ENCODE measurements at regions not wholly inside any gene's neighbourhood (a gene's known extent, or its start where the extent isn't known, plus 50 kb on each side); places are given as distances from the start of the nearest gene placed in this dataset.

- TF ChIP-seq, protein P1, sequence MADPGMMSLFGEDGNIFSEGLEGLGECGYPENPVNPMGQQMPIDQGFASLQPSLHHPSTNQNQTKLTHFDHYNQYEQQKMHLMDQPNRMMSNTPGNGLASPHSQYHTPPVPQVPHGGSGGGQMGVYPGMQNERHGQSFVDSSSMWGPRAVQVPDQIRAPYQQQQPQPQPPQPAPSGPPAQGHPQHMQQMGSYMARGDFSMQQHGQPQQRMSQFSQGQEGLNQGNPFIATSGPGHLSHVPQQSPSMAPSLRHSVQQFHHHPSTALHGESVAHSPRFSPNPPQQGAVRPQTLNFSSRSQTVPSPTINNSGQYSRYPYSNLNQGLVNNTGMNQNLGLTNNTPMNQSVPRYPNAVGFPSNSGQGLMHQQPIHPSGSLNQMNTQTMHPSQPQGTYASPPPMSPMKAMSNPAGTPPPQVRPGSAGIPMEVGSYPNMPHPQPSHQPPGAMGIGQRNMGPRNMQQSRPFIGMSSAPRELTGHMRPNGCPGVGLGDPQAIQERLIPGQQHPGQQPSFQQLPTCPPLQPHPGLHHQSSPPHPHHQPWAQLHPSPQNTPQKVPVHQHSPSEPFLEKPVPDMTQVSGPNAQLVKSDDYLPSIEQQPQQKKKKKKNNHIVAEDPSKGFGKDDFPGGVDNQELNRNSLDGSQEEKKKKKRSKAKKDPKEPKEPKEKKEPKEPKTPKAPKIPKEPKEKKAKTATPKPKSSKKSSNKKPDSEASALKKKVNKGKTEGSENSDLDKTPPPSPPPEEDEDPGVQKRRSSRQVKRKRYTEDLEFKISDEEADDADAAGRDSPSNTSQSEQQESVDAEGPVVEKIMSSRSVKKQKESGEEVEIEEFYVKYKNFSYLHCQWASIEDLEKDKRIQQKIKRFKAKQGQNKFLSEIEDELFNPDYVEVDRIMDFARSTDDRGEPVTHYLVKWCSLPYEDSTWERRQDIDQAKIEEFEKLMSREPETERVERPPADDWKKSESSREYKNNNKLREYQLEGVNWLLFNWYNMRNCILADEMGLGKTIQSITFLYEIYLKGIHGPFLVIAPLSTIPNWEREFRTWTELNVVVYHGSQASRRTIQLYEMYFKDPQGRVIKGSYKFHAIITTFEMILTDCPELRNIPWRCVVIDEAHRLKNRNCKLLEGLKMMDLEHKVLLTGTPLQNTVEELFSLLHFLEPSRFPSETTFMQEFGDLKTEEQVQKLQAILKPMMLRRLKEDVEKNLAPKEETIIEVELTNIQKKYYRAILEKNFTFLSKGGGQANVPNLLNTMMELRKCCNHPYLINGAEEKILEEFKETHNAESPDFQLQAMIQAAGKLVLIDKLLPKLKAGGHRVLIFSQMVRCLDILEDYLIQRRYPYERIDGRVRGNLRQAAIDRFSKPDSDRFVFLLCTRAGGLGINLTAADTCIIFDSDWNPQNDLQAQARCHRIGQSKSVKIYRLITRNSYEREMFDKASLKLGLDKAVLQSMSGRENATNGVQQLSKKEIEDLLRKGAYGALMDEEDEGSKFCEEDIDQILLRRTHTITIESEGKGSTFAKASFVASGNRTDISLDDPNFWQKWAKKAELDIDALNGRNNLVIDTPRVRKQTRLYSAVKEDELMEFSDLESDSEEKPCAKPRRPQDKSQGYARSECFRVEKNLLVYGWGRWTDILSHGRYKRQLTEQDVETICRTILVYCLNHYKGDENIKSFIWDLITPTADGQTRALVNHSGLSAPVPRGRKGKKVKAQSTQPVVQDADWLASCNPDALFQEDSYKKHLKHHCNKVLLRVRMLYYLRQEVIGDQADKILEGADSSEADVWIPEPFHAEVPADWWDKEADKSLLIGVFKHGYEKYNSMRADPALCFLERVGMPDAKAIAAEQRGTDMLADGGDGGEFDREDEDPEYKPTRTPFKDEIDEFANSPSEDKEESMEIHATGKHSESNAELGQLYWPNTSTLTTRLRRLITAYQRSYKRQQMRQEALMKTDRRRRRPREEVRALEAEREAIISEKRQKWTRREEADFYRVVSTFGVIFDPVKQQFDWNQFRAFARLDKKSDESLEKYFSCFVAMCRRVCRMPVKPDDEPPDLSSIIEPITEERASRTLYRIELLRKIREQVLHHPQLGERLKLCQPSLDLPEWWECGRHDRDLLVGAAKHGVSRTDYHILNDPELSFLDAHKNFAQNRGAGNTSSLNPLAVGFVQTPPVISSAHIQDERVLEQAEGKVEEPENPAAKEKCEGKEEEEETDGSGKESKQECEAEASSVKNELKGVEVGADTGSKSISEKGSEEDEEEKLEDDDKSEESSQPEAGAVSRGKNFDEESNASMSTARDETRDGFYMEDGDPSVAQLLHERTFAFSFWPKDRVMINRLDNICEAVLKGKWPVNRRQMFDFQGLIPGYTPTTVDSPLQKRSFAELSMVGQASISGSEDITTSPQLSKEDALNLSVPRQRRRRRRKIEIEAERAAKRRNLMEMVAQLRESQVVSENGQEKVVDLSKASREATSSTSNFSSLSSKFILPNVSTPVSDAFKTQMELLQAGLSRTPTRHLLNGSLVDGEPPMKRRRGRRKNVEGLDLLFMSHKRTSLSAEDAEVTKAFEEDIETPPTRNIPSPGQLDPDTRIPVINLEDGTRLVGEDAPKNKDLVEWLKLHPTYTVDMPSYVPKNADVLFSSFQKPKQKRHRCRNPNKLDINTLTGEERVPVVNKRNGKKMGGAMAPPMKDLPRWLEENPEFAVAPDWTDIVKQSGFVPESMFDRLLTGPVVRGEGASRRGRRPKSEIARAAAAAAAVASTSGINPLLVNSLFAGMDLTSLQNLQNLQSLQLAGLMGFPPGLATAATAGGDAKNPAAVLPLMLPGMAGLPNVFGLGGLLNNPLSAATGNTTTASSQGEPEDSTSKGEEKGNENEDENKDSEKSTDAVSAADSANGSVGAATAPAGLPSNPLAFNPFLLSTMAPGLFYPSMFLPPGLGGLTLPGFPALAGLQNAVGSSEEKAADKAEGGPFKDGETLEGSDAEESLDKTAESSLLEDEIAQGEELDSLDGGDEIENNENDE (IDR thresholded peaks at IDR 0.05; ENCODE audit: insufficient replicate concordance, low read length), result no peak
- TF ChIP-seq SAP30 (IDR thresholded peaks at IDR 0.05; ENCODE audit: insufficient read depth, insufficient replicate concordance, low read length) (no peak), RFX5 (IDR thresholded peaks at IDR 0.05; ENCODE audit: borderline replicate concordance, low read depth, low read length) (no peak), RAD21 (IDR thresholded peaks at IDR 0.05 in 1 of 2, conservative IDR thresholded peaks at IDR 0.05 in 1 of 2; ENCODE audit: low read depth in 2 of 2, low read length in 2 of 2) (no peak), TAF7 (optimal IDR thresholded peaks at IDR 0.05; ENCODE audit: borderline replicate concordance, low read depth, low read length) (no peak), KDM1A (IDR thresholded peaks at IDR 0.05; ENCODE audit: borderline replicate concordance, low read length) (no peak), RNF2 (IDR thresholded peaks at IDR 0.05; ENCODE audit: borderline replicate concordance, low read depth, low read length, missing control alignments, poor library complexity, severe bottlenecking) (no peak), BACH1 (IDR thresholded peaks at IDR 0.05; ENCODE audit: low read length) (no peak), POLR2A (IDR thresholded peaks at IDR 0.05; ENCODE audit: control extremely low read depth in 1 of 2, low read depth in 2 of 2, low read length in 2 of 2) (no peak), BCL11A (IDR thresholded peaks at IDR 0.05; ENCODE audit: low read depth in 2 of 2, low read length in 2 of 2) (no peak), CREB1 (IDR thresholded peaks at IDR 0.05) (no peak)
Observed at GRCh38 chr20:58053391-58054055, 174.9 kb downstream of the ANKRD60 start (continued).

Data from H1 (cell line).